Thoracic aorta (tissue), 2 donors: ENCODE measurements at regions not wholly inside any gene's neighbourhood (a gene's known extent, or its start where the extent isn't known, plus 50 kb on each side); places are given as distances from the start of the nearest gene placed in this dataset.

ENCODE experiments used
- ATAC-seq: fragments of 150-250 bp; one replicate; pipeline ENCODE4 v1.8.0; 2017; ENCODE audit warnings: low read depth; ENCODE audit not compliant: insufficient number of reproducible peaks, low FRiP score
- DNase-seq: peaks from one replicate; pipeline ENCODE4 v3.0.0-alpha.2; 2020; ENCODE audit warnings: low spot score
- H3K27ac ChIP-seq, 2 donors: fragments of 200-600 bp; sonication (generic); 1 replicate in 1 of 2; 2 replicates in 1 of 2; pipeline ENCODE4 v1.5.1; 2016; ENCODE audit warnings: mild to moderate bottlenecking in 2 of 2, moderate library complexity in 2 of 2
- H3K27me3 ChIP-seq: fragments of 200-600 bp; sonication (generic); replicated peaks from 2 replicates; pipeline ENCODE4 v1.6.0; 2016; ENCODE audit warnings: mild to moderate bottlenecking; ENCODE audit not compliant: insufficient read depth
- H3K36me3 ChIP-seq: fragments of 200-600 bp; sonication (generic); one replicate; pipeline ENCODE4 v1.5.1; 2016
- H3K4me1 ChIP-seq, 2 donors: fragments of 200-600 bp; sonication (generic); 1 replicate in 1 of 2; 2 replicates in 1 of 2; pipeline versions ENCODE4 v1.5.1 to v1.6.0; 2016; ENCODE audit warnings: low read depth in 2 of 2, mild to moderate bottlenecking in 1 of 2; ENCODE audit not compliant: control insufficient read depth in 1 of 2
- H3K4me3 ChIP-seq: fragments of 200-600 bp; sonication (generic); 2 replicates; pipeline ENCODE4 v1.5.1; 2016; ENCODE audit warnings: mild to moderate bottlenecking
- H3K9me3 ChIP-seq: fragments of 200-600 bp; sonication (generic); 2 replicates; pipeline ENCODE4 v1.5.1; 2016
- TF ChIP-seq, protein P1 (sequence below): fragments of 200-600 bp; sonication (generic); IDR thresholded peaks from one replicate; pipeline ENCODE4 v1.5.1; 2019; ENCODE audit warnings: antibody characterized with exemption

DNA sequence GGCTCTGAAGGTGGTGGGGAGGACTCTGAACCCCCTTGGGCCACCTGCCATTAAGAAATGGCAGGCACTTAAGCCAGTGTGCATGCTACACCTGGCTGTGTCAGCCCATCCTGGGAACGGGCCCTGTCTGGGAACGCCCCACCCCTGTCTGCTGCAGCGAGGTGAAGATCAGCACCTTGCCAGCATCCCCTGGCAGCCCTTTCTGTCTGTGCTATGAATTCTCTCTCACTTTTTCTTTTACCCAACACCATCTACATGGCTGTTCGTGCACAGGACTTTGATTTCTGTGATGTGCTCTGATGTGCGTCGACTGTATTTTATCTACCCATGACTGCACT is 452.9 kb upstream of the B3GAT1 start:
- H3K9me3 ChIP-seq, result no peaks in the 10 kb centered on the region
- no peaks in the 10 kb centered on the region for H3K4me1 ChIP-seq
- H3K27me3 ChIP-seq, result no peaks in the 10 kb centered on the region
- TF ChIP-seq, protein P1, sequence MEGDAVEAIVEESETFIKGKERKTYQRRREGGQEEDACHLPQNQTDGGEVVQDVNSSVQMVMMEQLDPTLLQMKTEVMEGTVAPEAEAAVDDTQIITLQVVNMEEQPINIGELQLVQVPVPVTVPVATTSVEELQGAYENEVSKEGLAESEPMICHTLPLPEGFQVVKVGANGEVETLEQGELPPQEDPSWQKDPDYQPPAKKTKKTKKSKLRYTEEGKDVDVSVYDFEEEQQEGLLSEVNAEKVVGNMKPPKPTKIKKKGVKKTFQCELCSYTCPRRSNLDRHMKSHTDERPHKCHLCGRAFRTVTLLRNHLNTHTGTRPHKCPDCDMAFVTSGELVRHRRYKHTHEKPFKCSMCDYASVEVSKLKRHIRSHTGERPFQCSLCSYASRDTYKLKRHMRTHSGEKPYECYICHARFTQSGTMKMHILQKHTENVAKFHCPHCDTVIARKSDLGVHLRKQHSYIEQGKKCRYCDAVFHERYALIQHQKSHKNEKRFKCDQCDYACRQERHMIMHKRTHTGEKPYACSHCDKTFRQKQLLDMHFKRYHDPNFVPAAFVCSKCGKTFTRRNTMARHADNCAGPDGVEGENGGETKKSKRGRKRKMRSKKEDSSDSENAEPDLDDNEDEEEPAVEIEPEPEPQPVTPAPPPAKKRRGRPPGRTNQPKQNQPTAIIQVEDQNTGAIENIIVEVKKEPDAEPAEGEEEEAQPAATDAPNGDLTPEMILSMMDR, result no peak
- DNase-seq (no peak), ATAC-seq (no peak)
- no peak overlapping the region for H3K4me3 ChIP-seq
- no peak overlapping the region for H3K27ac ChIP-seq
- H3K36me3 ChIP-seq, result no peaks in the 10 kb centered on the region

DNA sequence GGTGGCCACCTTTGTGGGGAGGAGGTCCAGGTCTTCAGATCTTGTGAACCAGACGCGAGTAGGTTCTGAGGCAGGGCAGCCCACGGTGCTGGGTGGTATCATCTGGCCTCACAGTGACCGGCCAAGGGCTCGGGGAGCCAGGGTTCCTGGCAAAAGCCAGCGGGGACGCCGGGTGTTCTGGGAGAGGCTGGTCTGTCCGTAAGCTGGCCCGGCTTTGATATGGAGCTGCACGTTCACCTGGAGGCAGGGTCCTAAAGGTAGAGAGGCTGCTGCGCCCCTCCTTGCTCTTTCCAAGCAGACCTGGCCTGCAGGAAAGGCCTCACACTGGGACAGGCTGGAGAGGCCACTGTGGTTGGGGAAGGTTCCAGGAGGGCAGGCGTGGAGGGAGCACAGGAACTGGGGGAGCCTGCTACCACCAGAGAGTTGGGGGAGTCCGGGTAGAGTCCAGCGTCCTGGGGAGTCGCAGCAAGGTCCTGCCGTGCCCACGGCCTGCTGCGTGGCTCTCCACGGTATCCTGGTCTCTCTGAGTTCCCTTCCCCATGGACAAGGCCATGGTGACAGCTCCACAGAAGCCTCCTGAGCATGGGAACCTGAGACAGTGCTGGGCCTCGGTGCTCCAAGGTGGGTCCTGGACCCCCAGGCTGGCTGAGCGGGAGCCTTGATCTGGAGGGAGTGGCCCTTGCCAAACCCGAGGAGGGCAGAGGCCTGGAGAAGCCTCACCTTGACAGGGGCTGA is 452.4 kb upstream of the B3GAT1 start:
- Histone ChIP-seq H3K27me3 (no peaks in the 10 kb centered on the region), H3K27ac (no peak overlapping the region), H3K9me3 (no peaks in the 10 kb centered on the region), H3K36me3 (no peaks in the 10 kb centered on the region), H3K4me3 (no peak overlapping the region), H3K4me1 (no peaks in the 10 kb centered on the region)
- ATAC-seq, result no peak
- no peak for DNase-seq
- TF ChIP-seq, protein P1, result no peak

DNA sequence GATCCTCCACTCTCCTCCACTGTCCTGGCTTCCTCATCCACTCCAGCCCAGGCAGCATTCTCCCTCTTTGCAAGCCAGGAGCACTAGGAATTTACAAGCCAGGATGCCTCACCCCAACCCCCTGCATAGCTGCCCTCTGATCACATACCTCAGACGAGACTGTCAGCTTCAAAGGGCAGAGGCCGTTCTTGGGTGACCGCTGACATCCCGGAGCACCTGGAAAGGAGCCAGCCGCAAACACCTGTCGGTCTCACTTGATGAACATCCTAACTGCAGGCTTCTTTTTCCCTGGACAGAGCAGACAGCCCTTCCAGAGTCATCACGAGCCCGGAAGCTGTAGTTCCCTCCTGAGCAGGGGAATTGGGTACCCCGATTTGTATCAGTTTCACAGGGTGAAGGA is 451.3 kb upstream of the B3GAT1 start:
- H3K9me3 ChIP-seq, result no peaks in the 10 kb centered on the region
- ATAC-seq (no peak), DNase-seq (no peak)
- TF ChIP-seq, protein P1, result no peak
- H3K4me3 ChIP-seq, result no peak overlapping the region
- no peaks in the 10 kb centered on the region for H3K27me3 ChIP-seq
- H3K4me1 ChIP-seq, result no peaks in the 10 kb centered on the region
- no peak overlapping the region for H3K27ac ChIP-seq
- no peaks in the 10 kb centered on the region for H3K36me3 ChIP-seq

DNA sequence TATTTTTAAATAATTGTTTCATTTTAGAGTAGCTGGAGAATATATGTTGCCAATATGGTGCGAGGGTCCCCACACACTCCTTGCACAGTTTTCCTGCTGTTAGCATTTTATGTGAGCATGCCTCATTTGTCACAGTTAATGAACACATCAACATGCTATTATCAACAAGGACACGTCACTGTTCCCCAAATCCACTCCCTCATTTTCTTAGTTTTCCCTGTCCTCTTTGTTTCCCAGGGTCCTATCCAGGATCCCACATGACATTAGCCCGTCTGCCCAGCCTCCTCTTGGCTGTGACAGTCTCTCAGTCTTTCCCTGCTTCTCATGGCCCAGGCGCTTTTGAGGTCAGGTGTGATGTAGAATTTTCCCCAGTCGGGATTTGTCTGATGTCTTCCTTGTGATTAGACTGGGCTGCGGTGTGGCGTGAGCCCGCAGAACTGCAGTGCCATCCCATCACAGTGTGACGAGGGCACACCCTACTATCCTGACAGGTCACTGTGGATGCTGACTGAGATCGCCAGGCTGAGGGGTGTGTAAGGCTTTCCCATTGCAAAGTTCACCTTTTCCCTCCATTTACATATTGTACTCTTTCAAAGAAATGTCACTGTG is 450.6 kb upstream of the B3GAT1 start:
- ATAC-seq, result no peak

DNA sequence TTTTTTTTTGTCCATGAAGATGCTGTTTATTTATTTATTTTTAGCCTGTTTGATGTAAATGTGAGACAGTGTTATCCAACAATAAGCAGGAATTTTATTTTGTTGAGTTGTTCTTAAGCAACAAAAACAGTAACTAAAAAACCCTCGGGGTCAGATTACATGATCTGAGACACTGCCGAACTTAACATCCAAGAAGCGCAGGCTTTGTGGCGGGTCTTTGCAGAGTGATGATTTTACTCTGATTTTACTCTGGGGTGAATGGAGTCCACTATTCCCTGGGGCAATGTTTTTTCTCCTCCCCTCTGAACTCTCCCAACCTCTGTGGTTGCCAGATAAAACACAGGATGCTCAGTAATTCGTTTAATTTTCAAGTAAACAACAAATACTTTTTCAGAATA is 450.1 kb upstream of the B3GAT1 start:
- Histone ChIP-seq H3K4me3 (no peak overlapping the region), H3K9me3 (no peaks in the 10 kb centered on the region), H3K36me3 (no peaks in the 10 kb centered on the region), H3K27ac (no peak overlapping the region), H3K4me1 (no peaks in the 10 kb centered on the region), H3K27me3 (no peaks in the 10 kb centered on the region)
- TF ChIP-seq, protein P1, result no peak
- ATAC-seq, result no peak
- DNase-seq, result no peak

More for the DNA sequence above, 450.6 kb upstream of the B3GAT1 start:
- Histone ChIP-seq H3K4me1 (no peaks in the 10 kb centered on the region), H3K4me3 (no peak overlapping the region), H3K9me3 (no peaks in the 10 kb centered on the region), H3K27me3 (no peaks in the 10 kb centered on the region), H3K36me3 (no peaks in the 10 kb centered on the region), H3K27ac (no peak overlapping the region)
- TF ChIP-seq, protein P1, result no peak
- DNase-seq, result no peak
